B cell (primary cell): ENCODE measurements at regions not wholly inside any gene's neighbourhood (a gene's known extent, or its start where the extent isn't known, plus 50 kb on each side); places are given as distances from the start of the nearest gene placed in this dataset.

Source experiments
- ATAC-seq: fragments of 200-7000 bp; cut with Tn5 transposase; one replicate; pipeline ENCODE4 v1.10.0; 2021; ENCODE audit warnings: low read depth, mild to moderate bottlenecking, moderate number of reproducible peaks, moderate library complexity
- CTCF ChIA-PET: fragments of 350-600 bp; sonication (Branson Sonifier 250); formaldehyde crosslinking; loops from one replicate; lab custom pipeline; 2021; ENCODE audit warnings: antibody characterized with exemption, inconsistent platforms; lab: Charles Lee
- POLR2A ChIA-PET: fragments of 350-600 bp; sonication (Branson Sonifier 250); formaldehyde crosslinking; loops from one replicate; lab custom pipeline; 2021; ENCODE audit warnings: antibody characterized with exemption; lab: Charles Lee
- DNase-seq: peaks from one replicate; pipeline ENCODE4 v3.0.0; 2013
- H2AFZ ChIP-seq: 2 replicates; pipeline ENCODE4 v1.6.1; 2012; ENCODE audit warnings: mild to moderate bottlenecking, low read depth, low read length; ENCODE audit not compliant: insufficient read depth, poor library complexity, severe bottlenecking
- H3K27ac ChIP-seq, 2 donors: 1 replicate in 1 of 2; 2 replicates in 1 of 2; pipeline ENCODE4 v1.5.1; 2012 to 2013; ENCODE audit warnings: low read length in 2 of 2, mild to moderate bottlenecking in 2 of 2, moderate library complexity in 1 of 2
- H3K27me3 ChIP-seq, 4 experiments: fragments of 200-600 bp in 1 of 4; sonication (generic) in 1 of 4; replicated peaks in 1 of 4; 1 replicate in 2 of 4; 2 replicates in 2 of 4; pipeline versions ENCODE4 v1.6.1 to v1.7.0; 2013 to 2016; ENCODE audit warnings: low read length in 3 of 4, mild to moderate bottlenecking in 2 of 4, mixed read lengths in 1 of 4, moderate library complexity in 1 of 4; ENCODE audit not compliant: insufficient read depth in 4 of 4, control insufficient read depth in 3 of 4; ENCODE audit errors: control extremely low read depth in 1 of 4
- H3K36me3 ChIP-seq, 2 experiments: replicated peaks in 1 of 2; 1 replicate in 1 of 2; 2 replicates in 1 of 2; pipeline versions ENCODE4 v1.6.1 to v1.7.1; 2013; ENCODE audit warnings: low read length in 1 of 2; ENCODE audit not compliant: insufficient read depth in 2 of 2, control insufficient read depth in 1 of 2; ENCODE audit errors: control extremely low read depth in 1 of 2, extremely low read depth in 1 of 2
- H3K4me1 ChIP-seq, 2 donors: fragments of 200-600 bp in 1 of 2; sonication (generic) in 1 of 2; 1 replicate in 1 of 2; 2 replicates in 1 of 2; pipeline versions ENCODE4 v1.5.1 to v1.6.1; 2013 to 2017; ENCODE audit warnings: low read length in 2 of 2; ENCODE audit not compliant: control insufficient read depth in 2 of 2, insufficient read depth in 2 of 2
- H3K4me2 ChIP-seq: replicated peaks from 2 replicates; pipeline ENCODE3; 2012; ENCODE audit warnings: mild to moderate bottlenecking, low read depth, low read length; ENCODE audit not compliant: poor library complexity, severe bottlenecking
- H3K4me3 ChIP-seq, 5 experiments: fragments of 200-600 bp in 1 of 5; sonication (generic) in 1 of 5; 1 replicate in 3 of 5; 2 replicates in 2 of 5; pipeline versions ENCODE4 v1.5.1 to v1.7.0; 2011 to 2016; ENCODE audit warnings: low read length in 4 of 5, mild to moderate bottlenecking in 4 of 5, low read depth in 2 of 5, control low read depth in 1 of 5, moderate library complexity in 1 of 5; ENCODE audit not compliant: insufficient read depth in 1 of 5; ENCODE audit errors: control extremely low read depth in 1 of 5, extremely low read depth in 1 of 5
- H3K79me2 ChIP-seq: fragments of 200-600 bp; sonication (generic); one replicate; pipeline ENCODE4 v1.6.0; 2016; ENCODE audit warnings: low read length; ENCODE audit not compliant: control insufficient read depth, insufficient read depth
- H3K9ac ChIP-seq: fragments of 200-600 bp; sonication (generic); 2 replicates; pipeline ENCODE4 v1.6.1; 2017; ENCODE audit warnings: mild to moderate bottlenecking, low read length, moderate library complexity
- H3K9me3 ChIP-seq, 3 donors: one replicate each; pipeline versions ENCODE4 v1.6.1 to v1.7.1; 2013; ENCODE audit warnings: low read length in 2 of 3; ENCODE audit not compliant: control insufficient read depth in 2 of 3, insufficient read depth in 1 of 3; ENCODE audit errors: control extremely low read depth in 1 of 3
- H4K20me1 ChIP-seq: 2 replicates; pipeline ENCODE4 v1.6.0; 2012; ENCODE audit warnings: mild to moderate bottlenecking, low read length; ENCODE audit not compliant: insufficient read depth, control insufficient read depth, poor library complexity, severe bottlenecking
- H3K27ac Mint-ChIP-seq: one replicate; pipeline ENCODE4 v1.8.0; 2021; ENCODE audit warnings: mixed read lengths
- H3K27me3 Mint-ChIP-seq: one replicate; pipeline ENCODE4 v1.8.0; 2021; ENCODE audit warnings: mixed read lengths
- H3K4me1 Mint-ChIP-seq: one replicate; pipeline ENCODE4 v1.8.0; 2021; ENCODE audit warnings: mixed read lengths
- H3K4me3 Mint-ChIP-seq: one replicate; pipeline ENCODE4 v1.8.0; 2021; ENCODE audit warnings: mixed read lengths
- H3K9me3 Mint-ChIP-seq: one replicate; pipeline ENCODE4 v1.8.0; 2022; ENCODE audit warnings: mixed read lengths; ENCODE audit not compliant: insufficient read depth
- EZH2 ChIP-seq: IDR thresholded peaks from 2 replicates; pipeline ENCODE4 v1.6.1; 2012; ENCODE audit warnings: borderline replicate concordance, low read depth, mild to moderate bottlenecking, moderate library complexity, low read length; ENCODE audit not compliant: insufficient read depth, poor library complexity, severe bottlenecking
- WGBS: methylation state at CpG from one replicate; pipeline ENCODE4 v1.1.5; 2013; ENCODE audit warnings: missing lambda C conversion rate; ENCODE audit not compliant: insufficient coverage; 5-methylcytosine and 5-hydroxymethylcytosine counted together
- intact Hi-C: fragments of 100-400 bp; cut with micrococcal nuclease; formaldehyde crosslinking; loops from one replicate; pipeline ENCODE4 v1.10.0; 2022
- TF ChIP-seq, protein P1 (sequence below): fragments of 200-600 bp; IDR thresholded peaks from one replicate; pipeline ENCODE4 v1.8.0; 2022; ENCODE audit warnings: antibody characterized with exemption, mild to moderate bottlenecking

DNA sequence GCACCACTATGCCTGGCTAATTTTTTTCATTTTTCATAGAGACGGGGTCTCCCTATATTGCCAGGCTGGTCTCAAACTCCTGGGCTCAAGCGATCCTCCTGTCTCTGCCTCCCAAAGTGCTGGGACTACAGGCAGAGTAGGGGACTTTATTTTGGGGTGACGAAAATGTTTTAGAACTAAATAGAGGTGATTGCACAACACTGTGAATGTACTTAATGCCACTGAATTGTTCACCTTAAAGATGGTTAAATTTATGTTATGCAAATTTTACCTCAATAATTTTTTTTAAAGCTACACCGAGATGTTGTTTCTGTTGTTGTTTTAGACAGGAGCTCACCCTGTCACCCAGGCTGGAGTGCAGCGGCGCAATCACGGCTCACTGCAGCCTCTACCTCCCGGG is 111.9 kb upstream of the SEC14L1 start:
- no peak for DNase-seq
- ChIA-PET POLR2A (no interaction called here), CTCF (no interaction called here)
- WGBS: no CpG with 5 or more reads among the region's 8 CpGs
- H3K79me2 ChIP-seq: no peaks in the 10 kb centered on the region
- TF ChIP-seq EZH2: no peak
- TF ChIP-seq, protein P1, sequence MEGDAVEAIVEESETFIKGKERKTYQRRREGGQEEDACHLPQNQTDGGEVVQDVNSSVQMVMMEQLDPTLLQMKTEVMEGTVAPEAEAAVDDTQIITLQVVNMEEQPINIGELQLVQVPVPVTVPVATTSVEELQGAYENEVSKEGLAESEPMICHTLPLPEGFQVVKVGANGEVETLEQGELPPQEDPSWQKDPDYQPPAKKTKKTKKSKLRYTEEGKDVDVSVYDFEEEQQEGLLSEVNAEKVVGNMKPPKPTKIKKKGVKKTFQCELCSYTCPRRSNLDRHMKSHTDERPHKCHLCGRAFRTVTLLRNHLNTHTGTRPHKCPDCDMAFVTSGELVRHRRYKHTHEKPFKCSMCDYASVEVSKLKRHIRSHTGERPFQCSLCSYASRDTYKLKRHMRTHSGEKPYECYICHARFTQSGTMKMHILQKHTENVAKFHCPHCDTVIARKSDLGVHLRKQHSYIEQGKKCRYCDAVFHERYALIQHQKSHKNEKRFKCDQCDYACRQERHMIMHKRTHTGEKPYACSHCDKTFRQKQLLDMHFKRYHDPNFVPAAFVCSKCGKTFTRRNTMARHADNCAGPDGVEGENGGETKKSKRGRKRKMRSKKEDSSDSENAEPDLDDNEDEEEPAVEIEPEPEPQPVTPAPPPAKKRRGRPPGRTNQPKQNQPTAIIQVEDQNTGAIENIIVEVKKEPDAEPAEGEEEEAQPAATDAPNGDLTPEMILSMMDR: no peak
- Mint-ChIP-seq H3K27ac (no peak overlapping the region), H3K9me3 (peaks cover 2% of the 10 kb centered on the region), H3K4me3 (no peak overlapping the region), H3K27me3 (peaks cover 13% of the 10 kb centered on the region), H3K4me1 (no peaks in the 10 kb centered on the region)
- no peak overlapping the region for H3K27ac ChIP-seq
- H3K9me3 ChIP-seq: peaks cover 1 to 34% (median 25%) of the 10 kb centered on the region in 3 donors
- H4K20me1 ChIP-seq: no peaks in the 10 kb centered on the region
- no peak overlapping the region for H3K9ac ChIP-seq
- H3K27me3 ChIP-seq: peaks cover 0 to 5% (median 1%) of the 10 kb centered on the region in 4 experiments
- H3K36me3 ChIP-seq: no peaks in the 10 kb centered on the region
- no peak overlapping the region for H3K4me2 ChIP-seq
- no peaks in the 10 kb centered on the region for H3K4me1 ChIP-seq
- no peak for ATAC-seq
- H3K4me3 ChIP-seq: no peak overlapping the region
- intact Hi-C loops: no loop called here
- no peak overlapping the region for H2AFZ ChIP-seq

DNA sequence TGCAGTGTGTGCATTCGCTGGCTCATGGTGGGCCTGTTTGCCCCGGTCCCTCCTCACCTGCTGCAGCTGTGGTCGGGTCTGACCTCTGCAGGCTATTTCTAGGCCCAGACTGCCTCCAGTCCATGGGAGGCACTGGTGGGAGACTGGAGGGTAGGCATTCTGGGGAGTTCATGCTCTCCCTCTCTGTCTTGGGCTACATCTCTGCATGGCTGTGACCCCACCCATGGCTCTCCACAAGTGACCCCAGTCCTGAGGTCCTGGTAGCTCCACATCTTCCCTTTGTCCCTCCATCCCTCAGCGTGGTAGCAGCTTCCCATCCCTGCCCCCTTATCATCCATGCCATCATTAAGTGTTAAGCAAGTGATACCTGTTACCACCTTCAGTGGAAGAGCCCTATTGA is 107.8 kb upstream of the SEC14L1 start:
- Histone ChIP-seq H3K27ac (no peak overlapping the region), H2AFZ (no peak overlapping the region), H3K9ac (no peak overlapping the region), H3K4me1 (peaks cover 13 to 15% of the 10 kb centered on the region in 2 donors), H3K4me3 (no peak overlapping the region), H4K20me1 (no peaks in the 10 kb centered on the region), H3K27me3 (peaks cover 0 to 12% (median 3%) of the 10 kb centered on the region in 4 experiments), H3K79me2 (no peaks in the 10 kb centered on the region), H3K9me3 (peaks cover 0 to 22% (median 13%) of the 10 kb centered on the region in 3 donors), H3K4me2 (no peak overlapping the region), H3K36me3 (no peaks in the 10 kb centered on the region)
- Mint-ChIP-seq H3K27me3 (peaks cover 27% of the 10 kb centered on the region), H3K4me3 (no peak overlapping the region), H3K9me3 (peaks cover 2% of the 10 kb centered on the region), H3K27ac (no peak overlapping the region), H3K4me1 (peaks cover 18% of the 10 kb centered on the region)
- no peak for DNase-seq
- intact Hi-C loops: no loop called here
- 89% methylated on average over 3 of the region's 4 CpGs for WGBS
- no peak for ATAC-seq
- TF ChIP-seq EZH2: no peak
- TF ChIP-seq, protein P1: no peak
- ChIA-PET POLR2A (no interaction called here), CTCF (no interaction called here)
